GM21515 (cell line): ENCODE measurements at regions not wholly inside any gene's neighbourhood (a gene's known extent, or its start where the extent isn't known, plus 50 kb on each side); places are given as distances from the start of the nearest gene placed in this dataset.
"Not testable (repeated sequence)": the region's sequence is repeated elsewhere in the genome, so short reads cannot be mapped to it uniquely, and the experiment has no call there.

Experiments
- ATAC-seq: cut with Tn5 transposase; IDR thresholded peaks from one replicate; pipeline ENCODE4 v1.9.1; 2021; ENCODE audit not compliant: unreplicated experiment

GRCh38 chr16:66121466-66121865 lies 245.0 kb upstream of the CDH5 start:
- ATAC-seq, result no peak

DNA sequence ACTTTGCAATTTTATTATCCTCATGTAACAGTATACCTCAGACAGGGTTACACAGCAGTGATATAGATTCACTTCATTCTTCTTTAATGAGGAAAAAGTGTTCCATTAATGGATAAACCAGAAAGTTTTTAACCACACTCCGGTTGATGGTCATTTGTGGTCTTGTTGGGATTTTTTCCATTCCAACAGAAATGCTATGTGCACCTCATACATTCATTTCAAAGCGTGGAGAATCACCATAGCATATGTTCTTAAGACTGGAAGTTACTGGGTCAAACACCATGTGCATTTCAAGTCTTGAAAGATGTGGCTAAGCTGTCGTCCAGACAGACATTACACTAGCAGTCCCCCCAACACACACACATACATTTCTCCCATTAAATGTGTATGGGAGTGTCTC lies 245.8 kb upstream of the CDH5 start:
- ATAC-seq, result no peak

GRCh38 chr16:66116163-66117002 lies 250.1 kb upstream of the CDH5 start:
- ATAC-seq, result no peak

DNA sequence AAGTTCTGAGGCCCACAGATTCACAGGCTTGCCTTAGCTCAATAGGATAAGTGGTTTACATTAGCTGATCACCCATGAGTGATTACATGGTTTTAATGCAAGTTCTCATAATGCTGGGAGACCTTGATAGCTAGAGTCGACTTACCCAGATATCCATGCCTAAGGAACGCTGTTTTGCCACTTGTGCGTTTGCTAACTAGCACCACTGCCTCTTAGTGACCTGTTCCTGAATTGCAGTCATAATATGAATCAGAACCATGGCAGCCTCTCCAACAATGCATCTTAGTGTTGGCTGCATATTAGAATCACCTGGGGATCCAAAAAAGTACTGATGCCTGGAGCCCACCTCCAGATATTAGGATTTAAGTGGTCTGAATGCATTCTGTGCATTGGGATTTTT lies 251.1 kb upstream of the CDH5 start:
- no peak for ATAC-seq

- no peak for ATAC-seq
Measured at GRCh38 chr16:66113223-66113622, 253.3 kb upstream of the CDH5 start.

- no peak for ATAC-seq
Measured at GRCh38 chr16:66109677-66110076, 256.8 kb upstream of the CDH5 start.

DNA sequence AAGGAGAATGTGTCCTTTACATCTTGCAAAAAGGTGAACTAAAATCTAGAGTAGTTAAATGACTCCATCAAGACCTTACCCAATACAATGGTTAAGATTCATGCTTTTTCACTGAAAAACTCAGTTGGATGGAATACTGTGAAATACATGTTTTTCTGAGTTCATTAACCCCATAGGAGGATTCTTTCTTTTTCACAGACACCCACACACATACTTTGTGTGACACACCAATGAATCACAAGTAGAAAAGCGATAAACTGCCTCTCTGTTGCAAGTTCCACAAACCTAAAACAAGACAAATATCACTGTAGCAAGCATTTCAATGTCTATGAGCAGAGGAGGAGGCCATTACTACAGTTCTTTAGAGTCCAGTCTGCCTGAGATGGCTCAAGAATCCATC lies 258.8 kb upstream of the CDH5 start:
- ATAC-seq, result no peak

DNA sequence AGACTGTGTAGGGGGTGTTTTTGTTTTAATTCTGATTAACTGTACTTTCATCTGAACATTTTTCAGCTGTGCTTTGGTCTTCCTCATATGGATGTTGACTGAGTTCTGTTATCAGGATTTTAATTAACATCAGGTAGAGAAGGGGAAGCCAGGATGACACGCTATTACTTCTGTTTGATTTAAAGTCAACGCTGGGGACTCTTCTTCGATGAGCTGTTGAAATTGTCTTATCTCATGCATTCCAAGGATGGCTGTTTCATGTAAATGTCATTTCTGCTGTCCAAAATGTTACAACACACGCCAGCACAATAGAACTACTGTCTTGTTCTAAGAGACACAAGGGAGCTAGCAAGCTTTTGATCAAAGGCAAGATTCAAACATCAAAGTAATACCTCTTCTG lies 263.3 kb upstream of the CDH5 start:
- no peak for ATAC-seq

GRCh38 chr16:66099306-66099705 lies 267.2 kb upstream of the CDH5 start:
- no peak for ATAC-seq

DNA sequence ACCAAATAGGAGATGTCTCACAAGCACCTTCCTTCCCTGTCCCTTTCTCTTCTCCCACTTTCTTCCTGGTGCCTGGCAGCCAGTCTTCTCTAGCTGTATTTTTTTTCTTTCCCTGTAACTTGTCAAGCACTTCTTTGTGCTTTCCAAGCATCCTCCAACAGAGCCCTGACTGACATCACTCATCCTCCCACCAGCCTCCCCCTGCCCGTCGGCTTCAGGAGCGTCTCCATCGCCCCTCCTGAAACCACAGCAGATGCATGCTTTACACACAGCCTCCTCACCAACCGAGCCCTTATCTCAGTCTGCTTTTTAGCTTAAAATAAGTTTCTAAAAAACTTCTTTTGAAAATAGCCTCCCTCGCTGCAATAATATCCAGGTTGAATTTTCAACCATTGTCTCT lies 268.7 kb upstream of the CDH5 start:
- ATAC-seq, result no peak

GRCh38 chr16:66095676-66096075 lies 270.8 kb upstream of the CDH5 start:
- no peak for ATAC-seq

GRCh38 chr16:66093191-66093590 lies 273.3 kb upstream of the CDH5 start:
- ATAC-seq, result no peak

DNA sequence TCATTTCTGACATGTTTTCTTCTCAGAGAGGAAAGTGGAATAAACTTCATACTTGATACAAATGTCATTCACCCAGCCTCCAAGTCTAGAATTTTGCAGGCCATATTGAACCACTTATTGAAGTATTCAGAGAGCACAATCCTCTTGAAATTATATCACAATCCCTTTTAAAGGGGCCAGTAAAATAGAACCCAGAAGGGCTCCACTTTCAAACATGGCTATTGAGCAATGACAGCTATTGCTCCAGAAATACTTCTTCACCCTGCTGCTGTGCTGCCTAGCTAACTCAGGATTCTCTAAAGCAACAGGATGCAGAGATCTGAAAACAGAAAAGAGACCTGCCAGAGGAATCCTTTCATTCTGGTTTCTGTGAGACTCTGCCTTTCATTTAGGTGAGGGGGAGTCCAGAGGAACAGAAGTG lies 275.0 kb upstream of the CDH5 start:
- ATAC-seq, result no peak

DNA sequence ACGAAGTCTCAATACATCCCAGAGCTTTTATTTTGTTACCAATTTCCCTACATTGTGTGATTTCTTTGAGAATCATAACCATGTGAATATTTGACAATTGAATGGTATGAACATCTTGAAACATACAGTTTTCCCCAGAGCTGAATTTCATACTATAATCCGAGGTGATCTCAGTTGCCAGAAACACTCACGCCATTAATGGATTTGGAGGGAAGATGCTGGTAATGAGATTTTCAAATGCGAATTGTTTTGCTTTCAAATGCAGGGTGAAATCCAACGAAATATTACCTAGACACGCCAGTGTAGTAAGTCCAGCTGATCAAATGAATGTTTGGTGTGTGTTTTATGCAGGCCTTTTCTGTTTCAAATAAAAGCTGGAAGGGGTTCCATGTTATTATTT lies 277.8 kb upstream of the CDH5 start:
- ATAC-seq, result no peak

DNA sequence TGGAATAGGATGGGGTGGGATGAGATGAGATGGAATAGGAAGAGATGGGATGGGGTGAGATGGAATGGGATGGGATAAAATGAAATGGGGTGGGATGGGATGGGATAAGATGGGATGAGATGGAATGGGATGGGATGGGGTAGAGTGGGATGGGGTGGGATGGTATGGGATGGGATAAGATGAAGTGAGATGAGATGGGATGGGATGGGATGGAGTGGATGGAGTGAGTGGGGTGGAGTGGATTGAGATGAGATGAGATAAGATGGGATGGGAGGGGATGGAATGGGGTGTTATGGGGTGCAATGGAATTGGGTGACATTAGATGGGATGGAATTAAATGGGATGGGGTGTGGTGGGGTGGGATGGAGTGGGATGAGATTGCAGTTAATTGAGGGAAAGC lies 279.2 kb upstream of the CDH5 start:
- no peak for ATAC-seq

DNA sequence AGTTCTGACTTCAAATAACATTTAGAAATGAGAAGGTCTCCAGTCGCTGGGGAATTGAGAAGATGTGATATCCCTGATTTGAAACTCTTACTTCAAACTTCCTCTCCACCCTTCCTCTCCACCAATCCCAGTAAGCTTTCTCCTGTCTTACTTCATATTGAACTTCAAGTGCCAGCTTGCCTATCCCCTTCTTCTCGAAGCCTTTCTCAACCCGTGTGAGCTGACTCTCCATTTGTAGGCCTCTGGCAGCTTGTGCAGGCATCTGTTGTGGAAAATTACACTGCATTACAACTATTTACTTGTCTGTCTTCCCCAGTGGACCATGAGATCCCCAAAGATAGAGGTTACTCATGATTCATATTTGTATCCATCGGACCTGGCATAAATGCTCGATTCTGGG lies 280.8 kb upstream of the CDH5 start:
- no peak for ATAC-seq

GRCh38 chr16:66084731-66085130 lies 281.8 kb upstream of the CDH5 start:
- not testable (repeated sequence) for ATAC-seq

- no peak for ATAC-seq
Measured at GRCh38 chr16:66084306-66084705, 282.2 kb upstream of the CDH5 start.

DNA sequence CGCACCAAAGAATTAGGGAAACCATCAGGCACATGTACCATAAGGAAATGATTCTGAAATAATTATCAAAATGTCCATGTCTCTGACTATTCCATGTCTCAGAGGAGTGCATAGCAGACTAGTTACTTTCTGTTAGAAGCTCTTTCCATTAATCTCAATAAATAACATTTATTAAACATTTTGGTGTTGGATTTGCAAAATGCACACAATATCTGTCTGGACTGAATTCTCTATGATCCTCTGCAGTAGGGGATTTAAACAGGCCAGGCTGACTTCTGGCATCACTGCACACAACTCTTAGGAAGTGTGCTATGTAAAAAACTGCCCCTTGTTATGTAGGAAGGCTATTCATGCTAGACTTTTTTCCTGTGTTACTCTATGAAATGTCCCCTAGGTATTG lies 283.3 kb upstream of the CDH5 start:
- no peak for ATAC-seq

GRCh38 chr16:66082424-66082823 lies 284.1 kb upstream of the CDH5 start:
- no peak for ATAC-seq

DNA sequence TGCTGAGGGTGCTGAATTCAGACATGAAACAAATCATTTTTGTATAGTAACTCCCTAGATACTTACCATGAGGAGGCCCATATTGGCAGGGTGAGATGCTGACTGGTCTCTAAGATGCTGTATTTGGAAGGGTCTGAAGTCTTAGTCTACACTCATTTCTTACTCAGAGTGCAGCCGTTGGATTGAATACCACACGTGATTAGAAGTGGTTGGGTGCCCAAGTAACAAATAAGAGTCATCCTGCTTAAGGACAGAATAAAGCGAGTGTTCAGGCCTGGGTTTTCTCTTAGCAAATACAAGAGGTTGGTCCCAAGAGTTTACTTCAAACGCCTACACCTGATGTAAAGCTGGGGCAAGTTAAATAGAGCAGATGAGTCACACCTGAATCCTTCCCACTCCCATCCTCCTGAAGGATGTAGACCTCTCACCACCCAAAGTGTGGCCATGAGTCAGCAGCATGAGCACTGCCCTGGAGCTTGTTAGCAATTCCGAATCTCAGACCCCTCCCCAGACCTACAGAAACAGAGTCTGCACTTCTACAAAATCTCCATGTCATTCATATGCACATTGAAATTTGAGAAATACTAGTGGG lies 284.6 kb upstream of the CDH5 start:
- ATAC-seq, result no peak

- ATAC-seq, result no peak
Measured at GRCh38 chr16:66079671-66080334, 286.7 kb upstream of the CDH5 start.
